ENCODE measurements at regions not wholly inside any gene's neighbourhood (a gene's known extent, or its start where the extent isn't known, plus 50 kb on each side); places are given as distances from the start of the nearest gene placed in this dataset.

DNA sequence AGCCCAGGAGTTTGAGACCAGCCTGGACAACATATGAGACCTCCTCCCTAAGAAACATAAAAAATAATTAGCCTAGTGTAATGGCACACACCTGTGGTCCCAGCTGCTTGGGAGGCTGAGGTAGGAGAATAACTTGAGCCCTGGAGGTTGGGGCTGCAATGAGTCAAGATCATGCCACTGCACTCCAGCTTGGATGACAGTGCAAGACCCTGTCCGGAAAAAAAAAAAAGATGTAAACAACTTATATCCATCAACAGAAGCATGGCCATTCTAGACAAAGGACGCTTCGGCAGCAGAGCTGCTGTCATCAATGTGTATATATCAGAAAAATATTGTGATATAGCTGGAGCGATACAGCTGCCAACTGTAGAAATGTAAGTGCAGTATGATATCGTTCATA, 59.6 kb upstream of the ARID1B start:
- H3K4me3 Mint-ChIP-seq: no peak overlapping the region
- H3K36me3 Mint-ChIP-seq: no peaks in the 10 kb centered on the region
- no peak overlapping the region for H3K27ac Mint-ChIP-seq
- no peaks in the 10 kb centered on the region for H3K9me3 Mint-ChIP-seq
- no peak for DNase-seq (ENCODE audit: low spot score in 2 of 2, unreplicated experiment in 2 of 2)
- TF ChIP-seq, protein P1, sequence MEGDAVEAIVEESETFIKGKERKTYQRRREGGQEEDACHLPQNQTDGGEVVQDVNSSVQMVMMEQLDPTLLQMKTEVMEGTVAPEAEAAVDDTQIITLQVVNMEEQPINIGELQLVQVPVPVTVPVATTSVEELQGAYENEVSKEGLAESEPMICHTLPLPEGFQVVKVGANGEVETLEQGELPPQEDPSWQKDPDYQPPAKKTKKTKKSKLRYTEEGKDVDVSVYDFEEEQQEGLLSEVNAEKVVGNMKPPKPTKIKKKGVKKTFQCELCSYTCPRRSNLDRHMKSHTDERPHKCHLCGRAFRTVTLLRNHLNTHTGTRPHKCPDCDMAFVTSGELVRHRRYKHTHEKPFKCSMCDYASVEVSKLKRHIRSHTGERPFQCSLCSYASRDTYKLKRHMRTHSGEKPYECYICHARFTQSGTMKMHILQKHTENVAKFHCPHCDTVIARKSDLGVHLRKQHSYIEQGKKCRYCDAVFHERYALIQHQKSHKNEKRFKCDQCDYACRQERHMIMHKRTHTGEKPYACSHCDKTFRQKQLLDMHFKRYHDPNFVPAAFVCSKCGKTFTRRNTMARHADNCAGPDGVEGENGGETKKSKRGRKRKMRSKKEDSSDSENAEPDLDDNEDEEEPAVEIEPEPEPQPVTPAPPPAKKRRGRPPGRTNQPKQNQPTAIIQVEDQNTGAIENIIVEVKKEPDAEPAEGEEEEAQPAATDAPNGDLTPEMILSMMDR (IDR thresholded peaks at IDR 0.05; ENCODE audit: unreplicated experiment): no peak
- H3K4me1 Mint-ChIP-seq: peaks cover 30% of the 10 kb centered on the region
- H3K27me3 Mint-ChIP-seq (ENCODE audit: low read depth): no peaks in the 10 kb centered on the region

DNA sequence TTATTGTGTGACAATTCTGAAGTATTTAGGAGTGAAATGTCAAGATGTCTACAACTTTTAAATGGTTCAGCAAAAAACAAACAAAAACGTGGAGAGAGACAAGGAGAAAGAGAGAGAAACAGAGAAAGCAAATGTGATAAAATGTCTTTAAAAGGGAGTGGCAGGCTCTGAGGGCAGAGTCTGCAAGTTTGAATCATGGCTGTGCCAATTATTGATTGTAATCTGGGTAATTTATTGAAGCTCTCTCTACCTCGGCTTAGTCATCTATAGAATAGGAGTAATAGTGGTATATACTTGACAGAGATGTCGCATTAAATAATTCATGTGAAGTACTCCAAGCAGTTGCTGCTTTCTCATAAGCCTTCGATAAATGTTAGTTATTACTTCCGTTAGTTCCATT, 61.3 kb upstream of the ARID1B start:
- peaks cover 22% of the 10 kb centered on the region for H3K4me1 Mint-ChIP-seq
- no peak for DNase-seq (ENCODE audit: low spot score in 2 of 2, unreplicated experiment in 2 of 2)

DNA sequence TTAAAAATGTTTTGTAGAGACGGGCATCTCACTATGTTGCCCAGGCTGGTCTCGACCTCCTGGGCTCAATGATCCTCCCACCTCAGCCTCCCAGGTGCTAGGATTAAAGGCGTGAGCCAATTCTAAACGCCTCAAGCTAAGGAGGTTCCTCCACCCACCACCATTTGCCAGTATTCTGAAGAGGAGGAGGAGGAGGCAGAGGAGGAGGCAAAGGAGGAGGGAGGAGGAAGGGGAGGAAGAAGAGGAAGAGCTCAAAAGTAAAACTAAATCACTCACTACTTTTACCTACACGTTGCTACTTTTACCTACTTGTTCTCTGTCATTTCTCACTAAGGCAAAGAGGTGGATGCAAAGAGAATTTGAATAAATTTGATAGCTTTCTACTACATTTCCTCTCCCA, 63.6 kb upstream of the ARID1B start:
- H3K27me3 Mint-ChIP-seq (ENCODE audit: low read depth): no peaks in the 10 kb centered on the region
- peaks cover 6% of the 10 kb centered on the region for H3K4me1 Mint-ChIP-seq
- no peaks in the 10 kb centered on the region for H3K36me3 Mint-ChIP-seq
- no peak overlapping the region for H3K4me3 Mint-ChIP-seq
- H3K9me3 Mint-ChIP-seq: no peaks in the 10 kb centered on the region
- DNase-seq (ENCODE audit: low spot score in 2 of 2, unreplicated experiment in 2 of 2): no peak
- TF ChIP-seq, protein P1 (IDR thresholded peaks at IDR 0.05; ENCODE audit: unreplicated experiment): no peak
- no peak overlapping the region for H3K27ac Mint-ChIP-seq

More for the DNA sequence above, 61.3 kb upstream of the ARID1B start:
- no peak overlapping the region for H3K27ac Mint-ChIP-seq
- H3K36me3 Mint-ChIP-seq: no peaks in the 10 kb centered on the region
- H3K27me3 Mint-ChIP-seq (ENCODE audit: low read depth): no peaks in the 10 kb centered on the region
- H3K9me3 Mint-ChIP-seq: no peaks in the 10 kb centered on the region
- no peak overlapping the region for H3K4me3 Mint-ChIP-seq
- TF ChIP-seq, protein P1 (IDR thresholded peaks at IDR 0.05; ENCODE audit: unreplicated experiment): no peak

DNA sequence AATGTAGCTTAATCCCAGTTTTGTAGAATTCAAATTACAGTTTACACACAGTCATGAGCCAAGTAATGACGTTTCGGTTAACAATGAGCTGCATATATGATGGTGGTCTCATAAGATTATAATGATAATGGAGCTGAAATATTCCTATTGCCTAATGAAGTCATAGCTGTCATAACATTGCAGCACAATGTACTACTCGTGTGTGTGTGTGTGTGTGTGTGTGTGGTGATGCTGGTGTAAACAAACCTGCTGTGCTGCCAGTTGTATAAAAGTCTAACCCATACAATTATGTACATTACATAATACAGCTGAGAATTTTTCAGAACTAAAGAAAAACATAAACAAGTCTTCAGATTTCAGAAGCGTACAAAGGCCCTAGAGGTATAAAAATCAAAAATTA, 66.7 kb upstream of the ARID1B start:
- Mint-ChIP-seq H3K4me1 (peaks cover 4% of the 10 kb centered on the region), H3K9me3 (peaks cover 2% of the 10 kb centered on the region), H3K36me3 (no peaks in the 10 kb centered on the region), H3K27me3 (ENCODE audit: low read depth) (peaks cover 1% of the 10 kb centered on the region), H3K27ac (no peak overlapping the region), H3K4me3 (no peak overlapping the region)
- TF ChIP-seq, protein P1 (IDR thresholded peaks at IDR 0.05; ENCODE audit: unreplicated experiment): no peak
- no peak for DNase-seq (ENCODE audit: low spot score in 2 of 2, unreplicated experiment in 2 of 2)

DNA sequence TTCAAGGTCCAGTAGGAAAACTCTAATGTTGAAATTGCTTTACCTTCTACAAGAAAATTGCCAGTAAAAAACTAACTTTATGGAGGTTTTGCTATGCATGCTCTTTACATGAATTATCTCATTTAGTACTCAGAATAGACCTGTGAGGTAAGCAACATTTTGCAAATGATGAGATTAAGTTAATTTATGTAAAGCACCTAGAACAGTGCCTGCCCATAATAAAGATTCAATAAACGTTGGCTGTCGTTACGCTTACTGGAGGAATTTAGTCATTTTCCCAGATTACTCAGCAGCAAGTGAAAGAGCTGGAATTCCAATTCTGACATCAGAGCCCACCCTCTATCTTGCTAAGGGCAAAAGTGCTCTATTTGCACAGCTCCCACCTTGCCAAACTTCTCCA, 69.4 kb upstream of the ARID1B start:
- Mint-ChIP-seq H3K36me3 (no peaks in the 10 kb centered on the region), H3K27ac (no peak overlapping the region), H3K4me3 (no peak overlapping the region), H3K27me3 (ENCODE audit: low read depth) (peaks cover 1% of the 10 kb centered on the region), H3K4me1 (no peaks in the 10 kb centered on the region), H3K9me3 (peaks cover 2% of the 10 kb centered on the region)
- TF ChIP-seq, protein P1 (IDR thresholded peaks at IDR 0.05; ENCODE audit: unreplicated experiment): no peak
- no peak for DNase-seq (ENCODE audit: low spot score in 2 of 2, unreplicated experiment in 2 of 2)

DNA sequence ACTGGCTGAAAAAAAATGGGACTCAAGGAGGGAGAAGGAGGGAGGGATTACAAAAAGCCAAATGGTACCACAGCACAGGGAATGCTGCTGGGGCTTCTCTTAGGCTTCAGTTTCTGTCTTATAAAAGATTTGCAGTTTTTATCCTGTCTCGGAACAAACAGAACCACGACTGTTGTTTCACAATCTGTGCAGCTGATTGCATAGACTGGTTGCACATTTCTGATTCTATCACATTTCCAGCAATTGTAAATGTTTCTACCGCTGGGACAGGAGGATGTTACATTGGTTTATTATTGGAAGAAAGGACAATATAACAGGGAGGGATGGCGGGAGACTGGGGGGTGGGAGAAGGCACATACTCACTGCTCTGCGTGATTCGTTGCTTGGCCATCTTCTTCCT, 73.5 kb upstream of the ARID1B start:
- H3K9me3 Mint-ChIP-seq: peaks cover 2% of the 10 kb centered on the region
- peaks cover 6% of the 10 kb centered on the region for H3K4me1 Mint-ChIP-seq
- peaks cover 1% of the 10 kb centered on the region for H3K27me3 Mint-ChIP-seq (ENCODE audit: low read depth)
- TF ChIP-seq, protein P1 (IDR thresholded peaks at IDR 0.05; ENCODE audit: unreplicated experiment): no peak
- no peak overlapping the region for H3K27ac Mint-ChIP-seq
- H3K4me3 Mint-ChIP-seq: no peak overlapping the region
- DNase-seq (ENCODE audit: low spot score in 2 of 2, unreplicated experiment in 2 of 2): no peak
- H3K36me3 Mint-ChIP-seq: no peaks in the 10 kb centered on the region

Measured in mesothelial cell of epicardium (in vitro differentiated cells).